PC-9 (cell line): ENCODE measurements at regions not wholly inside any gene's neighbourhood (a gene's known extent, or its start where the extent isn't known, plus 50 kb on each side); places are given as distances from the start of the nearest gene placed in this dataset.

Experiments
- EZH2 ChIP-seq: fragments of 200-600 bp; sonication (generic); IDR thresholded peaks from 2 replicates; pipeline ENCODE4 v1.8.0; 2017; ENCODE audit warnings: antibody characterized with exemption, low read depth
- TF ChIP-seq, protein P1 (sequence below): fragments of 200-600 bp; sonication (generic); conservative IDR thresholded peaks from 2 replicates; pipeline ENCODE4 v1.6.1; 2017; ENCODE audit warnings: mixed run types, antibody characterized with exemption, mild to moderate bottlenecking, moderate library complexity

DNA sequence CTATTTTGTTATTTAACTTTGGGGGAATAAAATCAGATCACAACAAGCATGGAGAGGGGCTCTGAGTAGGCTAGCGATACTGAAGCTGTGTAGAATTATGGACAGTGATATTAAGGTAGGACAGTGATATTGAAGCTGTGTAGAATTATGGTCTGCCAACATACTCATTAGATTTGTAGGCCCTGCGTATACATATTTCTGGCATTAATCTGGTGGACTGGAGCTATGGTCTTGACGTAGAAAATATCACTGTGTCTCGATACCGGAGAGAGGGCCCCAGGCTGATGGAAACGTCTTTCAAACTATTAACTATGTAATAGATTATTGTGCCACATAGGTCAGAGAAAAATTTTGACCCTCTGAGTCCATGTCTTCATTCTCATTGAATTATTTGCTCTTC, 511.4 kb downstream of the ADCYAP1 start:
- TF ChIP-seq, protein P1, sequence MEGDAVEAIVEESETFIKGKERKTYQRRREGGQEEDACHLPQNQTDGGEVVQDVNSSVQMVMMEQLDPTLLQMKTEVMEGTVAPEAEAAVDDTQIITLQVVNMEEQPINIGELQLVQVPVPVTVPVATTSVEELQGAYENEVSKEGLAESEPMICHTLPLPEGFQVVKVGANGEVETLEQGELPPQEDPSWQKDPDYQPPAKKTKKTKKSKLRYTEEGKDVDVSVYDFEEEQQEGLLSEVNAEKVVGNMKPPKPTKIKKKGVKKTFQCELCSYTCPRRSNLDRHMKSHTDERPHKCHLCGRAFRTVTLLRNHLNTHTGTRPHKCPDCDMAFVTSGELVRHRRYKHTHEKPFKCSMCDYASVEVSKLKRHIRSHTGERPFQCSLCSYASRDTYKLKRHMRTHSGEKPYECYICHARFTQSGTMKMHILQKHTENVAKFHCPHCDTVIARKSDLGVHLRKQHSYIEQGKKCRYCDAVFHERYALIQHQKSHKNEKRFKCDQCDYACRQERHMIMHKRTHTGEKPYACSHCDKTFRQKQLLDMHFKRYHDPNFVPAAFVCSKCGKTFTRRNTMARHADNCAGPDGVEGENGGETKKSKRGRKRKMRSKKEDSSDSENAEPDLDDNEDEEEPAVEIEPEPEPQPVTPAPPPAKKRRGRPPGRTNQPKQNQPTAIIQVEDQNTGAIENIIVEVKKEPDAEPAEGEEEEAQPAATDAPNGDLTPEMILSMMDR = no peak
- TF ChIP-seq EZH2 = no peak
